Lung microvascular endothelial cell (primary cell): ENCODE measurements at regions not wholly inside any gene's neighbourhood (a gene's known extent, or its start where the extent isn't known, plus 50 kb on each side); places are given as distances from the start of the nearest gene placed in this dataset.

Source experiments
- DNase-seq, 2 donors: peaks; one replicate each; pipeline versions ENCODE4 v3.0.0 to v3.0.0-alpha.2; 2010; ENCODE audit warnings: low read depth in 2 of 2

GRCh38 chr3:189109145-189109544, 62.6 kb upstream of the TPRG1 start:
- DNase-seq: no peak

- DNase-seq: no peak
These were observed 54.7 kb upstream of the TPRG1 start for GRCh38 chr3:189117087-189117486.

GRCh38 chr3:189118896-189119295, 52.9 kb upstream of the TPRG1 start:
- DNase-seq: no peak

- DNase-seq: no peak
These were observed 51.8 kb upstream of the TPRG1 start for GRCh38 chr3:189119950-189120349.

GRCh38 chr3:189121092-189121491, 50.7 kb upstream of the TPRG1 start:
- DNase-seq: peak in 1 of 2 donors; percentile 39
